CD4-positive, alpha-beta T cell treated with Interleukin-10 for 1 hour (primary cell): ENCODE measurements at regions not wholly inside any gene's neighbourhood (a gene's known extent, or its start where the extent isn't known, plus 50 kb on each side); places are given as distances from the start of the nearest gene placed in this dataset.
"Not testable (repeated sequence)": the region's sequence is repeated elsewhere in the genome, so short reads cannot be mapped to it uniquely, and the experiment has no call there.

Experiments used
- DNase-seq: peaks from one replicate; pipeline ENCODE4 v3.0.0-alpha.2; 2020

- DNase-seq: no peak
These were observed 178.5 kb upstream of the TOX3 start for GRCh38 chr16:52725461-52725860.

- DNase-seq: no peak
These were observed 178.1 kb upstream of the TOX3 start for GRCh38 chr16:52725043-52725442.

GRCh38 chr16:52721331-52721730 lies 174.4 kb upstream of the TOX3 start:
- no peak for DNase-seq

- DNase-seq: no peak
These were observed 171.1 kb upstream of the TOX3 start for GRCh38 chr16:52718046-52718445.

GRCh38 chr16:52713740-52714139 lies 166.8 kb upstream of the TOX3 start:
- no peak for DNase-seq

- DNase-seq: no peak
These were observed 162.4 kb upstream of the TOX3 start for GRCh38 chr16:52709306-52709705.

- no peak for DNase-seq
These were observed 161.5 kb upstream of the TOX3 start for GRCh38 chr16:52708476-52708875.

GRCh38 chr16:52707676-52708337 lies 160.9 kb upstream of the TOX3 start:
- no peak for DNase-seq

GRCh38 chr16:52705122-52705521 lies 158.2 kb upstream of the TOX3 start:
- DNase-seq: no peak

GRCh38 chr16:52697971-52698370 lies 151.0 kb upstream of the TOX3 start:
- no peak for DNase-seq

GRCh38 chr16:52696126-52696525 lies 149.2 kb upstream of the TOX3 start:
- no peak for DNase-seq

- no peak for DNase-seq
These were observed 143.5 kb upstream of the TOX3 start for GRCh38 chr16:52690468-52690867.

- DNase-seq: no peak
These were observed 134.1 kb upstream of the TOX3 start for GRCh38 chr16:52680993-52681392.

- no peak for DNase-seq
These were observed 130.6 kb upstream of the TOX3 start for GRCh38 chr16:52677501-52677900.

GRCh38 chr16:52676959-52677358 lies 130.0 kb upstream of the TOX3 start:
- no peak for DNase-seq

- DNase-seq: no peak
These were observed 124.6 kb upstream of the TOX3 start for GRCh38 chr16:52671590-52671989.

- no peak for DNase-seq
These were observed 111.0 kb upstream of the TOX3 start for GRCh38 chr16:52657924-52658323.

GRCh38 chr16:52655916-52656315 lies 109.0 kb upstream of the TOX3 start:
- not testable (repeated sequence) for DNase-seq

GRCh38 chr16:52655156-52655555 lies 108.2 kb upstream of the TOX3 start:
- DNase-seq: not testable (repeated sequence)

- no peak for DNase-seq
These were observed 105.1 kb upstream of the TOX3 start for GRCh38 chr16:52652033-52652432.

GRCh38 chr16:52650789-52651188 lies 103.8 kb upstream of the TOX3 start:
- no peak for DNase-seq

GRCh38 chr16:52650318-52650717 lies 103.4 kb upstream of the TOX3 start:
- DNase-seq: no peak

- no peak for DNase-seq
These were observed 102.9 kb upstream of the TOX3 start for GRCh38 chr16:52649870-52650269.

- no peak for DNase-seq
These were observed 100.6 kb upstream of the TOX3 start for GRCh38 chr16:52647588-52647987.

GRCh38 chr16:52643006-52643405 lies 96.1 kb upstream of the TOX3 start:
- no peak for DNase-seq

- no peak for DNase-seq
These were observed 87.6 kb upstream of the TOX3 start for GRCh38 chr16:52634528-52634927.
